ENCODE measurements at regions not wholly inside any gene's neighbourhood (a gene's known extent, or its start where the extent isn't known, plus 50 kb on each side); places are given as distances from the start of the nearest gene placed in this dataset.

DNA sequence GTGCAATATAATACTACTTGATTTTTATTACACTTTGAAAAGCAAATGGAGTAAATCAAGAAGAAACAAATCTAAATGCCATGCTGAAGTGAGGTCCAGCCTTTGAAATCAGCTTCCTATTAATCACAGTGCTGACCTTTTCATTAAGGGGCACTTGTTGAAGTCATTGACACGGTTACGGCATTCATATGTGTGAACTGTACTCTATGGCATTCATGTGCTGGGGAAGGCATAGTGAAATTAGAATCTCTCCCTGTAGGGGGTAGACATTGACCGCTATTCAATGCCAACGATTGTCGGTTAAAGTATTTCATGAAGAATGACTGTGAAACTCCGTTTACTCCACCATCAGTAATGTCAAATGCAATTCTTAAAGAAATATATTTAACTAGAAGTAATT lies 296.1 kb upstream of the SEMA3A start:
- ChIA-PET POLR2A (no interaction called here), CTCF (interaction anchor here (0.7 kb wide), 1 partner anchor 9 kb away, joined by 4 read pairs; no protein-coding TSS in a partner anchor)
- Mint-ChIP-seq H3K4me1 (no peaks in the 10 kb centered on the region), H3K36me3 (ENCODE audit: low read depth) (no peaks in the 10 kb centered on the region), H3K4me3 (no peak overlapping the region), H3K27me3 (no peaks in the 10 kb centered on the region), H3K9me3 (peaks cover 3% of the 10 kb centered on the region), H3K27ac (no peak overlapping the region)
- no peak for DNase-seq

DNA sequence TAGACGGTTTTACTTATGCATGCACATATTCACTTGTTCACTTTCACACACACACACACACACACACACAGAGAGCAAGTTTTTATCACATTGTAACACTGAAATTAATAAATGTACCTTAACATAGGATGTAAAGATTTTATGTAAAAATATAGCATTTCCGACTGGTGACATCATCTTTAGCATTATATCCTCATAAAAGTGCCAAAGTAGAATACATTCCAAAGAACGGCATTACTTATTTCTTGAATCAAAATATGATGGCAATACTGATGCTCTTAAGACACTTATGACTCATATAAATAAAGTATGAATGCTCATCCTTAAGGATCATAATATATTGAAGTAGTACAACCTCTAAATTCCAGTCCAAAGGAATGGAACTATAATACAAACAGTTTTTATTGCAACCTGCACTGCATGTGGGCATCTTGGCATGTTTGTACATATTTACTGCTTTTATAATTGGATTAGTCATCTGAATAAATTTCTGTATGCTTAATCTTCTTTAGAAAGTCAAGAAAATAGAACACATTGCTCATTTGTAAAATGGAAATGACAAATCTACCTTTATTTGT lies 290.0 kb upstream of the SEMA3A start:
- Mint-ChIP-seq H3K4me3 (no peak overlapping the region), H3K9me3 (peaks cover 3% of the 10 kb centered on the region), H3K27me3 (no peaks in the 10 kb centered on the region), H3K4me1 (no peaks in the 10 kb centered on the region), H3K36me3 (ENCODE audit: low read depth) (no peaks in the 10 kb centered on the region), H3K27ac (no peak overlapping the region)
- no peak for DNase-seq
- ChIA-PET POLR2A (no interaction called here), CTCF (no interaction called here)

DNA sequence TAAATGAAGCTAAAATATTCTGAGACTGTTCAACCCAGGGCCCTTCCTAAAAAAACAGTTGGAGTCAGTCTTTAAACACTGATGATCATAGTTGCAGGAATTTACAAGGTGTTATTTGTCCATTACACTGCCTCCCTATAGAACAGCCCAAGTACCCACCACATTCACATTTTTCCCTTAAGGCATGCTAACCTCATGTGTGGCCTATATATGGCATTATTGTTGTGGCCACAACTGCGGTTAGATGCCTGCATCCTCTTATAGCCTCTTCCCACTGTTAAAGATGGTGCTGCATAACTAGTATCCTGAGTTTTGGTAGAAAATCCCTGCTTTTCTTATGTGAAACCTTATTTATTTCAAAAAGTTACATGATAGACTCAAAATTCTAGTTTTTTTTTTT lies 287.9 kb upstream of the SEMA3A start:
- H3K9me3 Mint-ChIP-seq: no peaks in the 10 kb centered on the region
- no peaks in the 10 kb centered on the region for H3K36me3 Mint-ChIP-seq (ENCODE audit: low read depth)
- CTCF ChIA-PET: no interaction called here
- no peak for DNase-seq
- no peaks in the 10 kb centered on the region for H3K27me3 Mint-ChIP-seq
- no peak overlapping the region for H3K4me3 Mint-ChIP-seq
- H3K4me1 Mint-ChIP-seq: no peaks in the 10 kb centered on the region
- H3K27ac Mint-ChIP-seq: no peak overlapping the region
- POLR2A ChIA-PET: no interaction called here

DNA sequence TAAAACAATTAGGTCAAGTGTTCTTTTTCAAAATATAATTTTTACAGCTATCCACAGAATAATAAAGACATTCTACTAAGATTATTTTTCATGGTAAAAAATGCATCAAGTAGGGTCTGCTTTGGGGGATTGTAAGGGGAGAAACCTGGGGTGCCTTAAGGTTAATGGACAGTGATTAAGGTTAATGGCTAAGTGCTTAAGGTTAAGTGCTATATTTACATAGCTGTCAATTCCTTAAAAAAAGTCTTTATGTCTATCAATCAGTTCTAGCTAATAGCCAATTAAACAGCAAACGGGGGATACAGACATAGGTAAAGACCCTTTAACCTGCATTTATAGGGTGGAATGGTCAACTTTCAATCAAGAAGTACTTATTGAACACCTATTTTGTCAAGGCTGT lies 284.5 kb upstream of the SEMA3A start:
- H3K36me3 Mint-ChIP-seq (ENCODE audit: low read depth): no peaks in the 10 kb centered on the region
- H3K4me3 Mint-ChIP-seq: no peak overlapping the region
- no peaks in the 10 kb centered on the region for H3K9me3 Mint-ChIP-seq
- no peak for DNase-seq
- no peaks in the 10 kb centered on the region for H3K27me3 Mint-ChIP-seq
- no peaks in the 10 kb centered on the region for H3K4me1 Mint-ChIP-seq
- CTCF ChIA-PET: no interaction called here
- no peak overlapping the region for H3K27ac Mint-ChIP-seq
- POLR2A ChIA-PET: no interaction called here

DNA sequence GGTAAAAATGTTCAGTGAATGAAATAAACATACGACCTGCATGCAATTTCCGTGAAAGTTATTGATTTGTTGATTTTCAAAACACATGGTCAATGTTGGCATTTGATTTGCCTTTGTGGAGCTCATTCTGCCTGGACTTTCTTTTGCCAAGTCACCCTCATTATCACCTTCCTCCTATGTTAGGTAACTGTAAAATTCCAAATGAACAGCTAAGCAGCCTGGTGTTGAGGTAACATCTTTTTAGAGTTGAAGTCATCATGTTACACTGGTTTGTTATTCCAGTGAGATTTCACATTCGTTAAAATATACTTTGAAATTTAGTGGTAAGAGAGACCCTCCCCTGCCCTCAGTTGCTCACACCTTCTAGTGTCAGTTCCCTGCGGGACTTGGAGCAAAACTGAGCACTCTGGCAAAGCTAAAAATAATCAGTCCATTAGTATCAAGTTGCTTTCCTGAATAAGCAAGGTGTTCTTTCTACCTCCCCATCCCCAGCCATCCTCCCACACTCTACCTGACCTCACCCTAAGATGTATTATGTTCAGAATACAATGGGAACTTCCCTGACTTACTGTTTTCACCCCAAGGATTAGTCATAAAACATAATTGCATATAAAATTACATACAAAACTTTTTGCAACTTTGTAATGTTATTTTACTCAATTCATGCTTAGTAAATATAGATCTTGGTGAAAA lies 283.3 kb upstream of the SEMA3A start:
- DNase-seq: no peak
- Mint-ChIP-seq H3K36me3 (ENCODE audit: low read depth) (no peaks in the 10 kb centered on the region), H3K27ac (no peak overlapping the region), H3K27me3 (no peaks in the 10 kb centered on the region), H3K4me3 (no peak overlapping the region), H3K9me3 (no peaks in the 10 kb centered on the region), H3K4me1 (no peaks in the 10 kb centered on the region)
- POLR2A ChIA-PET: no interaction called here
- CTCF ChIA-PET: interaction anchor here (0.7 kb wide), 1 partner anchor 219 kb away, joined by 3 read pairs; no protein-coding TSS in a partner anchor

DNA sequence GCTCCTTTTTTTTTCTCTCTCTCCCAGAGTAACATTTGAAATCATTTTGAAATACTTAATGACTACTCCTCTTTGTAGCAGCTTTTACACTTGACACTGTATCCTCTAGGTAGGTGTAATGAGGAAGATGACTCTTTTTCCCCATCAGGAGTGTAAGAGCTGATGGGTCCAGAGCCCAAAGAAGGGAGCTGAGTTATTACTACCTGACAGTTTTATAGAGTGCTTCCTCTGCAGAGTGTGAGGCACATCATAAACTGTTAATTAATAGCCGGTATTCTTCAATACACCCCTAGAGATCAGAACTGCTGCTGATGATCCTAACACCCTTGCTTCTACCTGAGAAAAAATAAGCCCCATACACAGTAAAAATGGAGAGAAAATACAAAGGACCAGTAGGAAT lies 279.8 kb upstream of the SEMA3A start:
- no peaks in the 10 kb centered on the region for H3K27me3 Mint-ChIP-seq
- POLR2A ChIA-PET: no interaction called here
- H3K9me3 Mint-ChIP-seq: no peaks in the 10 kb centered on the region

DNA sequence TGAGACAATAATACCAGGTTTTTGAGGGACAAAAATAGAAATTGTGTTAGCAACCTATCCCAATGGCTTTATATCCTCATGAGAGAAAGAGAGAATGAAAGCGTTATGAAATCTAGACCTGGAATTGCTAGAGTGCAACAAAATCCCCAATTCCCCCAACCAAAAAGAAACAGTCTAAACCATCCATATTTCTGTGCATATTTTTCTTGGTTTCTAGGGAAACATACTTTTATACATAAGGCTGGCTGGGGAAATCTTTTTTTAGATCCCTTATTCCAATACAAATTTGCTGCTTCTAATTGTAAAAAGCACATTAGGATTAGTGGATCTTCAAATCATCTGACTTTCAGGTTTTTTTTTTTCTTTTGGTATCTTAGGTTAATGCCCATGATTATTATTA lies 277.0 kb upstream of the SEMA3A start:
- no peaks in the 10 kb centered on the region for H3K9me3 Mint-ChIP-seq
- no peaks in the 10 kb centered on the region for H3K27me3 Mint-ChIP-seq
- ChIA-PET POLR2A (no interaction called here), CTCF (no interaction called here)
- no peak overlapping the region for H3K4me3 Mint-ChIP-seq
- DNase-seq: no peak
- H3K27ac Mint-ChIP-seq: no peak overlapping the region
- no peaks in the 10 kb centered on the region for H3K4me1 Mint-ChIP-seq
- no peaks in the 10 kb centered on the region for H3K36me3 Mint-ChIP-seq (ENCODE audit: low read depth)

More for the DNA sequence above, 279.8 kb upstream of the SEMA3A start:
- H3K36me3 Mint-ChIP-seq (ENCODE audit: low read depth): no peaks in the 10 kb centered on the region
- CTCF ChIA-PET: no interaction called here
- no peaks in the 10 kb centered on the region for H3K4me1 Mint-ChIP-seq
- no peak overlapping the region for H3K27ac Mint-ChIP-seq
- DNase-seq: no peak
- no peak overlapping the region for H3K4me3 Mint-ChIP-seq

DNA sequence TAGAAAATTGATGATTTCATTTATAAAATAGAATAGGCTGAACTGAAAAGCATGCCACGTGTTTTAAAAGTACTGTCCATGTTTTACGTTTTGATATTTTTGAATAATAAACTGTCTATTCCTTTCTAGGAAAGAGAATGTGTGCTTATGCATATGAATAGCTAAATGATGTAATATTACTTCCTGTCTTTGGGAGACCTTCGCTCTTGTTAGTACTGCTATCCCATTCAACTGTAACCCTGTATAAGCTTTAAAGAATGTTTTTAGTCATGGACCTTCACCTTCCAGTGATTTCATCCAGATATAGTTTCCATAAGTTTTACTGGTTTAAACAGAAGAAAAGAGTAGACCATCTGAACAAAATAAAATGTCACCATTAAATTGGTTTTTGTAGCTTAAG lies 274.4 kb upstream of the SEMA3A start:
- POLR2A ChIA-PET: no interaction called here
- DNase-seq: no peak
- H3K27me3 Mint-ChIP-seq: no peaks in the 10 kb centered on the region
- H3K9me3 Mint-ChIP-seq: no peaks in the 10 kb centered on the region
- CTCF ChIA-PET: no interaction called here
- H3K36me3 Mint-ChIP-seq (ENCODE audit: low read depth): no peaks in the 10 kb centered on the region
- no peak overlapping the region for H3K27ac Mint-ChIP-seq
- H3K4me3 Mint-ChIP-seq: no peak overlapping the region
- H3K4me1 Mint-ChIP-seq: no peaks in the 10 kb centered on the region

DNA sequence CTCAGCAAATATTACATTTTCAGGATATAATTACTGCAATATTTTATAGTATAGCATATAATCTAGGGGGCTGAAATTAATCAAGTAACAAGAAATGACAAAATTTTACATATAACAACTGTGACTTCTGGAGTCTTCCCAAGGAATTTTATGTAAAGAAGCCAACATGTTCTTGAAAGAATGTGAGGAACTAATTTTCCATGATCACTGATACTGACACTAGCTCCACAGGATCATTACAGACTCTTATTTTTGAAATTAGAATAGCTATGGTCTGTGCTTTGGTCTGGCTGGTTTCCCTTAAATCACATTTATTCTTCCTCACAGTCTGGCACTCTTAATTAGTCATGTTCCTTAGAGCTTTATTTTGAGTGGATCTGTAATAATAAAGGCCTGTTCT lies 267.7 kb upstream of the SEMA3A start:
- no peaks in the 10 kb centered on the region for H3K36me3 Mint-ChIP-seq (ENCODE audit: low read depth)
- POLR2A ChIA-PET: no interaction called here
- no peaks in the 10 kb centered on the region for H3K4me1 Mint-ChIP-seq
- no peaks in the 10 kb centered on the region for H3K9me3 Mint-ChIP-seq
- no peak for DNase-seq
- no peak overlapping the region for H3K27ac Mint-ChIP-seq
- H3K27me3 Mint-ChIP-seq: no peaks in the 10 kb centered on the region
- CTCF ChIA-PET: no interaction called here
- H3K4me3 Mint-ChIP-seq: no peak overlapping the region

DNA sequence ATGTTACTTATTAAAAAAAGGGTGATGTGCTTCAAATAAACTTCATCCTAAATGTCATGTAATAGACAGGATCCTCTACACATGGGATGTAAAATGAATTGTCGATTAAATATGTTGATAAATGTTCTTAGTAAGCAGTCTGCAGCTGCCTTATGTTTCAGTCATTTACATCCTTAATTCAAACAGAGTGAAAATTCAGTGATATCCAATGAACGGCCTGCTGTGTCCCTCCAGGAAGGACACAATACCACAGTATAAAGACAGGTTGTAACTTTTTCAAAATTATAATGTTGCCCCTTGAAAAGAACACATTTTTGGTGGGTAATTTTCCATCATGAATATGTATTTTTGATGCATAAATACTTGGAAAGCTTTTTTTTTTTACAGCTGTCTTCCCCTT lies 266.5 kb upstream of the SEMA3A start:
- Mint-ChIP-seq H3K36me3 (ENCODE audit: low read depth) (no peaks in the 10 kb centered on the region), H3K9me3 (no peaks in the 10 kb centered on the region), H3K4me1 (no peaks in the 10 kb centered on the region), H3K27ac (no peak overlapping the region), H3K4me3 (no peak overlapping the region), H3K27me3 (no peaks in the 10 kb centered on the region)
- POLR2A ChIA-PET: no interaction called here
- DNase-seq: no peak
- CTCF ChIA-PET: interaction anchor here (0.7 kb wide), 1 partner anchor 17 kb away, joined by 4 read pairs; no protein-coding TSS in a partner anchor

DNA sequence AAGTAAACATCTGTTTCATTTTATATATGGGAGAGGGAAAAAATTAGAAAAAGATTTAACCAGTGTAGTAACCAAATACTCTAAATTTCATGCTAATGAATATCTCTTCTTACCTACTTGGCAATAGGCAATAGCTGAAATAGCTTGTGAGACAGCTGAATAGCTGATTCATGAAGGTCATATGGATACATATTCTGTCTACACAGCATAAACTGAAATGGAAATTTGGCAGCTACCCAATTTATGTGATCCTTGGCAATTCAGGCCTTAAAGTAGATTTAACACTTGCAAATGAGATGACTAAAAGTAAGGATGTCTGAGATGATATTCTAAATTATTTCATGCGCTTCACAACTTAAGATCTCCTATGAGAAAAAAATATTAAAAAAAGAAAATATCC lies 261.2 kb upstream of the SEMA3A start:
- no peak overlapping the region for H3K27ac Mint-ChIP-seq
- H3K27me3 Mint-ChIP-seq: no peaks in the 10 kb centered on the region
- no peaks in the 10 kb centered on the region for H3K36me3 Mint-ChIP-seq (ENCODE audit: low read depth)
- POLR2A ChIA-PET: no interaction called here
- CTCF ChIA-PET: no interaction called here
- H3K4me3 Mint-ChIP-seq: no peak overlapping the region
- H3K4me1 Mint-ChIP-seq: no peaks in the 10 kb centered on the region
- no peak for DNase-seq
- no peaks in the 10 kb centered on the region for H3K9me3 Mint-ChIP-seq

DNA sequence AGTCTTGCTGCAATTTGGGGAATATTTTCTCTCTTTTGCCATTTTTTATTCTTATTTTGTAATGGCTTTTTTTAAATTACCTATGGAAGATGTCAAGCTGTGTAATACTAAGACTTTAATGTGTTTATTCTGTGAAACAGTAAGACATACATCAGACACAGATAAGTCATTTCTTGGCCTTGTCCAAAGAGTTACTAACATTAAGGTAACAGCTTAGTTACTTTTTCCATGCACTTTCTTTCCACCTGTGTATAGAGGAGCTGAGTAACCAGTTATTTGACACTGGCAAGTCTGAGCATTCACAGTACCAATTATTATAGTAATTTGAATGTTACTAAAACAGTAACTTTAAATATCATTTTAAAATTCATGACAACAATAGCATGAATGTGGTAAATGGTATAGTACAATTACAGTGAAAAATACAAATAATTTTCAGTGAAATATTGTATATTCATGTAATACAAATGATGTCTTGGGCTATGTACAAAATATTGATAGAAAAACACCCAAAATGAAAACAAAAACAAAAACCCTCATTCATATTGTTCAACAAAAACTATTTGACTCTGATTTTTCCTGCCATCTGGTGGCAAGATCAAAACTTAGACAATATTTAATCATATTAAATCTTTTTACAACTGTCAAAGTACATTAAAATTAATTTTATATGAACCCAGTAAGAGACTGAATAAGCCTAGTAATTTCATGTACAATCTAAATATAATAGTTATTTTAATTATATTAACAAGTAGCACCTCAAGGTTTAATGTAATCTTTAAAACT lies 259.8 kb upstream of the SEMA3A start:
- Mint-ChIP-seq H3K27ac (no peak overlapping the region), H3K9me3 (no peaks in the 10 kb centered on the region), H3K4me1 (no peaks in the 10 kb centered on the region), H3K4me3 (no peak overlapping the region), H3K27me3 (no peaks in the 10 kb centered on the region), H3K36me3 (ENCODE audit: low read depth) (no peaks in the 10 kb centered on the region)
- CTCF ChIA-PET: no interaction called here
- no peak for DNase-seq
- POLR2A ChIA-PET: no interaction called here

DNA sequence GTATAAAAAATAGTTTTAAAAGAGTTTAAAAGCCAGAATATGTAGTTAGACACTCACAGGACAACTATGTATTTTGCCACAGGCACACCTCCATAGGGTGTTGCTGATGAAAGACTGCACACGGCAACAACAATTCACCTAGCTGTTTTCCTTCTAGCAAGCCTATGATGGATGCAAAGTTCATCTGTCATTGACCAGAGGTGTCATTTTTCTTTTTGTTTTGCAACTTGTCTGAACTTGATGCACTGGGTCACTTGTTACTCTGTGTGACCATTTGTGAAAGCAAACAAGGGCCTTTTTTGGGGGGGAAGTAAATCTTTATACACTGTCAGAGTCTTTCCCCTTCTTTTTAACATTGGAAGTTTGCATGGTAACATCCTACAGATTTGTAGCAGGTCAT lies 258.0 kb upstream of the SEMA3A start:
- no peaks in the 10 kb centered on the region for H3K27me3 Mint-ChIP-seq
- DNase-seq: no peak
- H3K4me1 Mint-ChIP-seq: no peaks in the 10 kb centered on the region
- H3K27ac Mint-ChIP-seq: no peak overlapping the region
- ChIA-PET POLR2A (no interaction called here), CTCF (no interaction called here)
- no peak overlapping the region for H3K4me3 Mint-ChIP-seq
- H3K9me3 Mint-ChIP-seq: no peaks in the 10 kb centered on the region
- H3K36me3 Mint-ChIP-seq (ENCODE audit: low read depth): no peaks in the 10 kb centered on the region

DNA sequence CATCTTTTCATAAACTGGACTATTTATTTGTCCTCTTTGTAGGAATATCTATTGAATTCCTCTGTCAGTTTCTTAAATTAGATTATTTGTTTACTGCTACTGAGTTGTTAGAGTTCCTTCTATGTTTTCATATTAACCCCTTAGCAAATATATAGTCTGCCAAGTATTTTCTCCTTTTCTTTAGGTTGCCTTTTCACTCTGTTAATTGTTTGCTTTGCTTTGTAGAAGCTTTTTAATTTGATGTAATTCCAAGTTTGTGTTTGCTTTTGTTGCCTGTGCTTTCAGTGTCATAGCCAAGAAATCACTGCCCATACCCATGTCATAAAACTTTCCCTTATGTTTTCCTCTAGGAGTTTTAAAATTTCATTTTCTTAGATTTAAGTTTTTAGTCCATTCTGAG lies 256.2 kb upstream of the SEMA3A start:
- Mint-ChIP-seq H3K4me1 (no peaks in the 10 kb centered on the region), H3K27me3 (no peaks in the 10 kb centered on the region), H3K9me3 (no peaks in the 10 kb centered on the region), H3K27ac (no peak overlapping the region), H3K36me3 (ENCODE audit: low read depth) (no peaks in the 10 kb centered on the region), H3K4me3 (no peak overlapping the region)
- POLR2A ChIA-PET: no interaction called here
- DNase-seq: no peak
- CTCF ChIA-PET: no interaction called here

All from activated CD4-positive, alpha-beta memory T cell treated with anti-CD3 and anti-CD28 coated beads, Interleukin-2, amount 10 ng/mL, durations not matched to agents 7 days and 5 days (primary cell).